ENCODE measurements at regions not wholly inside any gene's neighbourhood (a gene's known extent, or its start where the extent isn't known, plus 50 kb on each side); places are given as distances from the start of the nearest gene placed in this dataset.

- DNase-seq = no peak
Measured at GRCh38 chr4:121277194-121278105, 103.4 kb downstream of the QRFPR start.

- no peak for DNase-seq
Measured at GRCh38 chr4:121273191-121273590, 107.6 kb downstream of the QRFPR start.

GRCh38 chr4:121272526-121272925 is 108.3 kb downstream of the QRFPR start:
- no peak for DNase-seq

- no peak for DNase-seq
Measured at GRCh38 chr4:121270389-121270788, 106.3 kb upstream of the TNIP3 start.

GRCh38 chr4:121269001-121269400 is 104.9 kb upstream of the TNIP3 start:
- DNase-seq = no peak

GRCh38 chr4:121266982-121267381 is 102.9 kb upstream of the TNIP3 start:
- no peak for DNase-seq

- DNase-seq = no peak
Measured at GRCh38 chr4:121256887-121257466, 92.9 kb upstream of the TNIP3 start.

- no peak for DNase-seq
Measured at GRCh38 chr4:121255986-121256750, 92.0 kb upstream of the TNIP3 start.

GRCh38 chr4:121253961-121254360 is 89.8 kb upstream of the TNIP3 start:
- no peak for DNase-seq

- peak; percentile 3 for DNase-seq
Measured at GRCh38 chr4:121252224-121252806, 88.2 kb upstream of the TNIP3 start.

GRCh38 chr4:121248747-121249146 is 84.6 kb upstream of the TNIP3 start:
- no peak for DNase-seq

GRCh38 chr4:121246698-121247097 is 82.6 kb upstream of the TNIP3 start:
- no peak for DNase-seq

- no peak for DNase-seq
Measured at GRCh38 chr4:121243485-121243884, 79.4 kb upstream of the TNIP3 start.

- DNase-seq = no peak
Measured at GRCh38 chr4:121242188-121242750, 78.1 kb upstream of the TNIP3 start.

GRCh38 chr4:121239951-121240350 is 75.8 kb upstream of the TNIP3 start:
- no peak for DNase-seq

GRCh38 chr4:121238461-121238860 is 74.3 kb upstream of the TNIP3 start:
- DNase-seq = no peak

- DNase-seq = no peak
Measured at GRCh38 chr4:121237069-121237399, 72.9 kb upstream of the TNIP3 start.

- no peak for DNase-seq
Measured at GRCh38 chr4:121236353-121237068, 72.4 kb upstream of the TNIP3 start.

GRCh38 chr4:121233982-121234381 is 69.9 kb upstream of the TNIP3 start:
- DNase-seq = no peak

GRCh38 chr4:121229993-121230392 is 65.9 kb upstream of the TNIP3 start:
- DNase-seq = no peak

GRCh38 chr4:121228848-121229247 is 64.7 kb upstream of the TNIP3 start:
- DNase-seq = no peak

GRCh38 chr4:121227341-121227792 is 63.2 kb upstream of the TNIP3 start:
- no peak for DNase-seq

All from NCI-H748 treated with DMSO at 0.1 percent for 48 hours (cell line).